Spleen (tissue), 7 donors: ENCODE measurements at regions not wholly inside any gene's neighbourhood (a gene's known extent, or its start where the extent isn't known, plus 50 kb on each side); places are given as distances from the start of the nearest gene placed in this dataset.

Experiments used
- CTCF ChIP-seq, 11 experiments: fragments of 200-600 bp in 7 of 11; fragments of 450-650 bp in 4 of 11; sonication (generic) in 4 of 11; IDR thresholded peaks in 8 of 11; conservative IDR thresholded peaks in 3 of 11; 1 replicate in 7 of 11; 2 replicates in 4 of 11; pipeline versions ENCODE4 v1.4.0 to v1.8.0; 2016 to 2021; ENCODE audit warnings: antibody characterized with exemption in 11 of 11, inconsistent platforms in 4 of 11, mild to moderate bottlenecking in 1 of 11
- POLR2A ChIP-seq, 3 donors: fragments of 450-650 bp; IDR thresholded peaks; one replicate each; pipeline ENCODE4 v1.5.1; 2017; ENCODE audit warnings: antibody characterized with exemption in 3 of 3, mild to moderate bottlenecking in 1 of 3
- POLR2AphosphoS5 ChIP-seq, 3 donors: sonication (generic); formaldehyde crosslinking; IDR thresholded peaks; one replicate each; pipeline ENCODE4 v1.5.1; 2017; ENCODE audit warnings: antibody characterized with exemption in 3 of 3
- donor health status: DM: no; HTN: no; CAD: no; lungs with moderate emphysema.
- donor health status: DM: no; HTN: no; CAD: no.
- donor health status: DM: no; HTN: no; CAD: no.

GRCh38 chr7:81066797-81067196, 147.9 kb upstream of the SEMA3C start:
- TF ChIP-seq CTCF (IDR thresholded peaks at IDR 0.05 in 8 of 11, conservative IDR thresholded peaks at IDR 0.05 in 3 of 11): no peak
- no peak for TF ChIP-seq POLR2A (IDR thresholded peaks at IDR 0.05)
- TF ChIP-seq POLR2AphosphoS5 (IDR thresholded peaks at IDR 0.05): no peak
